HUES48 (cell line): ENCODE measurements at regions not wholly inside any gene's neighbourhood (a gene's known extent, or its start where the extent isn't known, plus 50 kb on each side); places are given as distances from the start of the nearest gene placed in this dataset.
A peak's percentile ranks its signal among the peaks of the same experiment; 100 is the strongest.

Experiments used
- H3K27ac ChIP-seq: one replicate; pipeline ENCODE4 v1.7.0; 2013; ENCODE audit warnings: low read depth, low read length, inconsistent platforms
- H3K27me3 ChIP-seq: 2 replicates; pipeline ENCODE4 v1.6.1; 2013; ENCODE audit warnings: mild to moderate bottlenecking, low read length; ENCODE audit not compliant: control insufficient read depth, insufficient read depth
- H3K36me3 ChIP-seq: 2 replicates; pipeline ENCODE4 v1.6.1; 2013; ENCODE audit warnings: low read length; ENCODE audit not compliant: control insufficient read depth, insufficient read depth
- H3K4me1 ChIP-seq: 2 replicates; pipeline ENCODE4 v1.6.1; 2013; ENCODE audit warnings: mild to moderate bottlenecking, low read length; ENCODE audit not compliant: control insufficient read depth, insufficient read depth
- H3K4me3 ChIP-seq: 2 replicates; pipeline ENCODE4 v1.5.1; 2013; ENCODE audit warnings: mild to moderate bottlenecking, low read depth, low read length
- H3K9ac ChIP-seq: 2 replicates; pipeline ENCODE4 v1.6.1; 2013; ENCODE audit warnings: mild to moderate bottlenecking, low read depth, low read length, moderate library complexity
- H3K9me3 ChIP-seq: 2 replicates; pipeline ENCODE4 v1.6.1; 2013; ENCODE audit warnings: low read length; ENCODE audit not compliant: control insufficient read depth, insufficient read depth

DNA sequence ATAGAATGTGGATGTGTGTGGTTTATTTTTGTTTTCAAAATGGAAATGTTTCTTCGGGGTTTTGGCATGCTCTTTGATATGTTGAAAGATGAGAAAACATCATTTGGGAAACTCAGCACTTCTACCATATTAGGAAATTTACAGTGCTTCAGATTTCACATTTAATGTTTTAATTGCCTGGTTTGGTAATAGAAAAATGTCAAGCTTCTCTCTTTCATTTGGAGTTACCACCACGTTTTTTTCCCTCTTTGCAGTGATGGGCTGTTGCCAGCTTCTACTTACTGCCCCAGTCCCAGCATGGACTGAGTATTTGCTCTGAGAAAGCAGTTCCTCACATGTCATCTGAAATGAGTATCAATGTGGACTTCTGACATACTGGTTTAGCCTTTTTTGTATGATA, 267.7 kb downstream of the PRL start:
- Histone ChIP-seq H3K4me3 (no peak overlapping the region), H3K4me1 (peaks cover 27% of the 10 kb centered on the region), H3K27ac (no peak overlapping the region), H3K27me3 (no peaks in the 10 kb centered on the region), H3K9ac (no peak overlapping the region), H3K36me3 (peaks cover 4% of the 10 kb centered on the region; the same call in 1 of the 2 replicates), H3K9me3 (no peaks in the 10 kb centered on the region)

GRCh38 chr6:22030730-22031619, 265.9 kb downstream of the PRL start:
- H3K36me3 ChIP-seq, result peaks cover 4% of the 10 kb centered on the region; the same call in 1 of the 2 replicates
- no peak overlapping the region for H3K9ac ChIP-seq
- no peak overlapping the region for H3K27ac ChIP-seq
- H3K9me3 ChIP-seq, result no peaks in the 10 kb centered on the region
- H3K27me3 ChIP-seq, result no peaks in the 10 kb centered on the region
- peaks cover 28% of the 10 kb centered on the region for H3K4me1 ChIP-seq
- no peak overlapping the region for H3K4me3 ChIP-seq

DNA sequence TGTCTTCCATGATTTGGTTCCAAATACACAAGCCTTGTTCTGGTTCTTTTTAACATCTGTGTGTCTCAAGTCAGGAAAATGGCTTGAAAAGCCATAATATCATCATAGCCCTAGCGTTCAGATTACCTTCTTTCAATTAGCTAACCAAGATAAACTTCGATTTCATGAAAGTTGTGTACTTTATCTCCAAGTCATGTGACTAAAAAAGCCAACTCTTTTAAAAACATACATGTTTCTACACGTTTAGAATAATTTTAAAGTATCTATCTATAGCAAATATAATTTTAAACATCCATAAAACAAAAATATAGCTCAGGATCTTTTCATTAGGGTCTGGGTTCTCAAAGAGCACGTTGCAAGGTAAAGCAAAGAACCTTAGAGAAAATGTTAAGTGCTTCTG, 261.1 kb downstream of the PRL start:
- no peaks in the 10 kb centered on the region for H3K27me3 ChIP-seq
- no peak overlapping the region for H3K4me3 ChIP-seq
- peaks cover 18% of the 10 kb centered on the region for H3K4me1 ChIP-seq
- no peaks in the 10 kb centered on the region for H3K36me3 ChIP-seq
- H3K9ac ChIP-seq, result no peak overlapping the region
- 0 out of 2 replicates have a peak, but pooled peaks cover 5% of the 10 kb centered on the region for H3K9me3 ChIP-seq
- H3K27ac ChIP-seq, result peak overlapping the region; percentile 36

DNA sequence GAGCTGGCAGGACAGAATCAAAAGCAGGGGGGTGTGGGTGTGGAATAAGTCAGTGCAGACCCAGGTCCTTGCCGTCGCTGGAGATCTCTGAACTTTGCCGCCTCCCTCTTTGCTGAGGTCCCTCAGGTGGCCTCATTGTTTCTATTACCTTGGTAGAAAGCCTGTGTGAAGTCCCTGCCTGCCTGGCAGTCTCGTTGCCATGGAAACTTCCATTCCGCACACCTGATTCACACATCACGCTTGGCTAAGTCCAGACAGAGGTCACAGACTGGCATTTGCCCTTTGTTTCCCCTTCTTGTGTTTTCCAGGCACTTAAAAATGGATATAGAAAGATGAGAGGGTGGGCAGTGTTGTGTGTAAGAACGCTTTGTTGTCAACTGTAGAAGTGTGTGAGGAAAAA, 260.6 kb downstream of the PRL start:
- 0 out of 2 replicates have a peak, but pooled peaks cover 5% of the 10 kb centered on the region for H3K9me3 ChIP-seq
- H3K36me3 ChIP-seq, result no peaks in the 10 kb centered on the region
- peak overlapping the region; percentile 36 for H3K27ac ChIP-seq
- H3K9ac ChIP-seq, result no peak overlapping the region
- H3K4me3 ChIP-seq, result no peak overlapping the region
- peaks cover 18% of the 10 kb centered on the region for H3K4me1 ChIP-seq
- no peaks in the 10 kb centered on the region for H3K27me3 ChIP-seq

- H3K27ac ChIP-seq, result no peak overlapping the region
Measured at GRCh38 chr6:22036699-22037098, 260.1 kb downstream of the PRL start.

DNA sequence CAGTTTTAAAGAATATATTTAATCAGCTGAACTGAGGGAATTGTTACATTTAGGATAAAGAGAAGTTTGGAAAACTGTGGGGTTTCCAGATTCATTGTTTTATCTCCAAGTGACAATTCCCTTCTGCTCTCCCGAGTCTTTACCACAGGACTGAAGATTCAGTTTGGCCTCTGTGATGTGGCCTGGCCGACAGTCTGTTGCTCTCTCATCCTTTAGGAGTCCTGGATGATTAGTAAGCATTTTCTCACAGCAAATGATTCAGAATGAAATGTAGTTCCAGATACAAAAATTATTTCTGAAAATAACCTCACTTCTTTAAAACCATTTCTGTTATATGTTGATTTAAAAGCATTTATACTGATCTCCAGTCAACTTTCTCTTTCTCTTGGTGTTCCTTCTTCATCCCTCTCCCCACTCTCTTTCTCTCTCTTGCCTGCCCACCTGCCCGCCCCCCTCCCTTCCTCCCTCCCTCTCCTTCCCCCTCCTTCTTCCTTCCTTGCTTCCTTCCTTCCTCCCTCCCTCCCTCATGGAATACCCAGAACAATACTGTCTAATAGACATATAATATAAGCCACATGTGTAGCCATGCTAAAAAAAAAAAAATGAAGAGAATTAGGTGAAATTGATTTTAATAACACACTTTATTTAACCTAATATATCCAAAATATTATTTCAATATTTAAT, 254.9 kb downstream of the PRL start:
- no peak overlapping the region for H3K4me3 ChIP-seq
- H3K9ac ChIP-seq, result no peak overlapping the region
- 0 out of 2 replicates have a peak, but pooled peaks cover 8% of the 10 kb centered on the region for H3K36me3 ChIP-seq
- H3K4me1 ChIP-seq, result peaks cover 10% of the 10 kb centered on the region; the same call in 1 of the 2 replicates
- 0 out of 2 replicates have a peak, but pooled peaks cover 5% of the 10 kb centered on the region for H3K9me3 ChIP-seq
- no peak overlapping the region for H3K27ac ChIP-seq
- no peaks in the 10 kb centered on the region for H3K27me3 ChIP-seq

More at GRCh38 chr6:22036699-22037098, 260.1 kb downstream of the PRL start:
- Histone ChIP-seq H3K4me1 (peaks cover 18% of the 10 kb centered on the region), H3K9ac (no peak overlapping the region), H3K36me3 (no peaks in the 10 kb centered on the region), H3K9me3 (0 out of 2 replicates have a peak, but pooled peaks cover 5% of the 10 kb centered on the region), H3K27me3 (no peaks in the 10 kb centered on the region), H3K4me3 (no peak overlapping the region)

- Histone ChIP-seq H3K4me1 (peaks cover 10% of the 10 kb centered on the region; the same call in 1 of the 2 replicates), H3K9me3 (0 out of 2 replicates have a peak, but pooled peaks cover 5% of the 10 kb centered on the region), H3K9ac (no peak overlapping the region), H3K27ac (no peak overlapping the region), H3K27me3 (no peaks in the 10 kb centered on the region), H3K4me3 (no peak overlapping the region), H3K36me3 (0 out of 2 replicates have a peak, but pooled peaks cover 8% of the 10 kb centered on the region)
Measured at GRCh38 chr6:22042706-22043105, 254.1 kb downstream of the PRL start.

DNA sequence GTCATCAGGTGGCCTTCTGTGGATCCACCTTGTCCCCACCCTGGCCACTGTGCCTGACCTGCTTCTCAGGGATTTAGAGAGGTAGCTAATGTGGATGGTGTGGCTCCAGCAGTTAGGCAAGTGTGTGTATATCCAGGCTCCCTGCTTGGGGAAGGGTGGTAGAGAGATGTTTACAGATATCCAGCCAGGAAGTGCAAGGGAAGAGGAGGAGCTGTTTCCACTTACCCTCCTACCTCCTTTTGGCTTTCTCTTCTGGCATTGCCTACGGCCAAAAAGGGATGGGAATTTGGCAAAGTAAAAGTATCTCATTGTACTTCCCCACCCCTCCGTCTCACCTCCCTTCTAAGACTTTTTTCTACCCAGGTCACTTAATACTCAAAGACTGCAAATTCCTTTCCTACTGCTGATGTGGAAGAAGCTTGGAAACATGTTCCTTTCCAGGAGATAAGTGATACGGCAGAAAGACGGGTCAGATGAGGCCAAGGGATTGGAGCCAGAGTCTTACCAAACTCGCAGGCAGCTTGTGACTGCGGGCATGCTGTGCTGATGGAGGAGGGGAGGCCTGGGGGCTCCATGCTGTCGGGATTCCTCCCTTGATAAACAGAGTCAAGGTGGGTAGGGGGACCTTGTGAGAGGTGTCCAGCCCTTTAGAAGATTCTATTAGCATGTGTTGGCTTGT, 253.4 kb downstream of the PRL start:
- peaks cover 10% of the 10 kb centered on the region; the same call in 1 of the 2 replicates for H3K4me1 ChIP-seq
- no peak overlapping the region for H3K27ac ChIP-seq
- H3K36me3 ChIP-seq, result 0 out of 2 replicates have a peak, but pooled peaks cover 8% of the 10 kb centered on the region
- H3K9me3 ChIP-seq, result 0 out of 2 replicates have a peak, but pooled peaks cover 5% of the 10 kb centered on the region
- H3K27me3 ChIP-seq, result no peaks in the 10 kb centered on the region
- H3K4me3 ChIP-seq, result no peak overlapping the region
- H3K9ac ChIP-seq, result no peak overlapping the region

DNA sequence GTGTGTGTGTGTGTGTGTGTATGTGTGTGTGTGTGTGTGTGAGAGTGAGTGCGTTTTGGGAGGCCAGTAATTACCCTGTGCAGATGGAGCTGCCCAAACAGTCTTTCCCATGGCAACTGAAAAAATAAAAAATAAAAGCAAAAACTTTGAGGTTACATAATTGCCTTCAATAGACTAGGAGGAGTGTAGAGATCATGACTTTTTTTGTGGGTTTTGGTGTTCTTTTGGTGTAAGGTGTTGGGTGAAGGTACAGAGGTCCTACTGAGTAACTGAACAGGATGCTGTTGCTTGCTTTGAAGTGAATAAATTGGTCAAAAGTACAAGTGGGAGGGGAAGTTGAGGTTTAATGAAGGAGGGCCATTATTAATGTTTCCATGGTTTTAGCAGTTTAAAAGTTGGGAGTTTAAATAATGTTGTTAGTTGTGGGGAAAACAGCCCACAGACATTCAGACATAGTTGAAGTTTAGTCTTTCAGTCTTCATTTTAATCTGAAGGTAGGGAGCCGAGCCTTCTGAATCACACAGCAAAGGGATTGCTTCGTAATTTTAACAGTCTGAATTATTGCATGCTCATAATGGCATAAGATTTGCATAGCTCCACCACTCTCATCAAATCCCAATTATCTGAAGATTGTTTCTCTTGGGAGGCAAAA, 251.4 kb downstream of the PRL start:
- H3K27me3 ChIP-seq, result no peaks in the 10 kb centered on the region
- H3K4me3 ChIP-seq, result no peak overlapping the region
- peaks cover 10% of the 10 kb centered on the region; the same call in 1 of the 2 replicates for H3K4me1 ChIP-seq
- no peak overlapping the region for H3K9ac ChIP-seq
- no peak overlapping the region for H3K27ac ChIP-seq
- 0 out of 2 replicates have a peak, but pooled peaks cover 8% of the 10 kb centered on the region for H3K36me3 ChIP-seq
- 0 out of 2 replicates have a peak, but pooled peaks cover 2% of the 10 kb centered on the region for H3K9me3 ChIP-seq

DNA sequence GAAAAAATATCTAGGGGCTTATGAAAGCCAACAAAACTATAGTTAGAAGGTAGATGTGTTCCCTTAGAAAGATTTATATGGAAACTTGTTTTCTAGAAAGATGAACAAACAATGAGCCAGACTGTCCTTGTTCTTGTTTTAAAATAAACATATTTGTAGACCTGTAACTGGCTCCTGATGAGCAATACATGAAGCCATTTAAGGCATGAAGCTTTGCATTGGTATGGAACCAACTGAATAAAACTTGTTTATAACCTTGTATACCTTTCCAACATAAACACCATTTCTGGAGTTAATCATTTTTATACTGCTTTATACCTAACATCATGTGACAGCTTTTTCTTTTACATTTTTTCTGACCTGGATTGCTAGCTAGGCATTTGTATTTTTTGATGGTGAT, 247.8 kb downstream of the PRL start:
- H3K27ac ChIP-seq, result no peak overlapping the region
- H3K4me3 ChIP-seq, result no peak overlapping the region
- H3K36me3 ChIP-seq, result peaks cover 10% of the 10 kb centered on the region
- no peak overlapping the region for H3K9ac ChIP-seq
- no peaks in the 10 kb centered on the region for H3K27me3 ChIP-seq
- no peaks in the 10 kb centered on the region for H3K4me1 ChIP-seq
- H3K9me3 ChIP-seq, result no peaks in the 10 kb centered on the region
